ENCODE measurements at regions not wholly inside any gene's neighbourhood (a gene's known extent, or its start where the extent isn't known, plus 50 kb on each side); places are given as distances from the start of the nearest gene placed in this dataset.

GRCh38 chr7:120215654-120216053 lies 57.3 kb upstream of the KCND2 start:
- Histone ChIP-seq H3K4me1 (no peaks in the 10 kb centered on the region), H3K36me3 (no peaks in the 10 kb centered on the region), H3K27me3 (no peaks in the 10 kb centered on the region), H3K9me3 (peaks cover 0 to 11% (median 0%) of the 10 kb centered on the region in 12 donors), H3K4me3 (no peak overlapping the region), H3K27ac (no peak overlapping the region)
- ATAC-seq (no peak), DNase-seq (no peak)
- intact Hi-C loops (cut with DNase I): no loop called here
- TF ChIP-seq, protein P1, sequence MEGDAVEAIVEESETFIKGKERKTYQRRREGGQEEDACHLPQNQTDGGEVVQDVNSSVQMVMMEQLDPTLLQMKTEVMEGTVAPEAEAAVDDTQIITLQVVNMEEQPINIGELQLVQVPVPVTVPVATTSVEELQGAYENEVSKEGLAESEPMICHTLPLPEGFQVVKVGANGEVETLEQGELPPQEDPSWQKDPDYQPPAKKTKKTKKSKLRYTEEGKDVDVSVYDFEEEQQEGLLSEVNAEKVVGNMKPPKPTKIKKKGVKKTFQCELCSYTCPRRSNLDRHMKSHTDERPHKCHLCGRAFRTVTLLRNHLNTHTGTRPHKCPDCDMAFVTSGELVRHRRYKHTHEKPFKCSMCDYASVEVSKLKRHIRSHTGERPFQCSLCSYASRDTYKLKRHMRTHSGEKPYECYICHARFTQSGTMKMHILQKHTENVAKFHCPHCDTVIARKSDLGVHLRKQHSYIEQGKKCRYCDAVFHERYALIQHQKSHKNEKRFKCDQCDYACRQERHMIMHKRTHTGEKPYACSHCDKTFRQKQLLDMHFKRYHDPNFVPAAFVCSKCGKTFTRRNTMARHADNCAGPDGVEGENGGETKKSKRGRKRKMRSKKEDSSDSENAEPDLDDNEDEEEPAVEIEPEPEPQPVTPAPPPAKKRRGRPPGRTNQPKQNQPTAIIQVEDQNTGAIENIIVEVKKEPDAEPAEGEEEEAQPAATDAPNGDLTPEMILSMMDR (IDR thresholded peaks at IDR 0.05): no peak
- TF ChIP-seq POLR2A (IDR thresholded peaks at IDR 0.05): no peak
- 89 to 91% (median 91%) methylated on average over 7 of the region's 7 CpGs for WGBS, 4 donors

DNA sequence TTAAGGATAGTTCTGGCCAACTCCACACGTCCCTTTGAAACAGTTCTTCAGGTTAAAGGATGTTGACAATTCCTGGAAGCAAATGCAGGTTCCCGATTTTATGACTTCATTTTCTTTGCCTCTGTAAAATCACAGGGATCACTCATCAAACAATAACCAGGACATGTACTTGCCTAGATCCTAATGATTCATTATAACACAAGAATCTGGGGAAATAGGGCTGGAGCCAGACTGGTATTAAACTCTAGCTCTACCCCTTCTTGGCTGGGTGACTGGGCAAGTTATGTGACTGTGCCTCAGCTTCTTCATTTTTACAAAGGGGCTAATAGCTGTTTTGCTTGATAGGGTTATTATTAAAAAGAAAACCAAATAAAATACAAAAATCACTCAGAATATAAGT lies 56.0 kb upstream of the KCND2 start:
- peaks cover 0 to 5% (median 0%) of the 10 kb centered on the region in 12 donors for H3K9me3 ChIP-seq
- no peaks in the 10 kb centered on the region for H3K36me3 ChIP-seq
- DNase-seq: no peak
- no peaks in the 10 kb centered on the region for H3K4me1 ChIP-seq
- no peak for ATAC-seq
- intact Hi-C loops (cut with DNase I): no loop called here
- no peak overlapping the region for H3K4me3 ChIP-seq
- WGBS, 4 donors: 57 to 62% (median 60%) methylated on average over 2 of the region's 2 CpGs
- no peak overlapping the region for H3K27ac ChIP-seq
- H3K27me3 ChIP-seq: no peaks in the 10 kb centered on the region
- TF ChIP-seq, protein P1 (IDR thresholded peaks at IDR 0.05): no peak
- no peak for TF ChIP-seq POLR2A (IDR thresholded peaks at IDR 0.05)

GRCh38 chr7:120218712-120219111 lies 54.3 kb upstream of the KCND2 start:
- no peak for ATAC-seq
- Histone ChIP-seq H3K9me3 (no peaks in the 10 kb centered on the region), H3K4me3 (no peak overlapping the region), H3K36me3 (no peaks in the 10 kb centered on the region), H3K4me1 (no peaks in the 10 kb centered on the region), H3K27ac (no peak overlapping the region), H3K27me3 (no peaks in the 10 kb centered on the region)
- intact Hi-C loops (cut with DNase I): no loop called here
- TF ChIP-seq POLR2A (IDR thresholded peaks at IDR 0.05): no peak
- TF ChIP-seq, protein P1 (IDR thresholded peaks at IDR 0.05): no peak
- DNase-seq: no peak

DNA sequence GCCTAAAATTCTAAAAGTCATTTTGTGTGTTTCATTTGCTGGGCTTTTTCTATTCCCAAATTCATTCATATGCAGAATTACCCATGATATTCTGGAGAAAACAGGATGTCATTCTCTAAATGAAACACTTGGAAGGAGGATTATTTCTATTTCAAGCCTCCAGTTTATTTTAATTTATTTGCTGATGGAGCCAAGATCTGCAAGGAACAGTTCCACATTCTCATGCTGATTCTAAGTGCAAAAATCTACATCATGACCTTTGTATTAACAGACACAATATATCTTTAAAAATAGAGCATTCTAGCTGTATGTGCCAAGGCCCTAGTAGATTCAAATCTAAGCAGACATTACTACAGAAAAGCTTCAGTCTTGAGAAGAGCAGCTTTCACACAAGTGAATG lies 51.3 kb upstream of the KCND2 start:
- no peak overlapping the region for H3K27ac ChIP-seq
- DNase-seq (no peak), ATAC-seq (no peak)
- no peaks in the 10 kb centered on the region for H3K9me3 ChIP-seq
- no peaks in the 10 kb centered on the region for H3K27me3 ChIP-seq
- H3K36me3 ChIP-seq: no peaks in the 10 kb centered on the region
- TF ChIP-seq POLR2A (IDR thresholded peaks at IDR 0.05): no peak
- TF ChIP-seq, protein P1 (IDR thresholded peaks at IDR 0.05): no peak
- H3K4me1 ChIP-seq: no peaks in the 10 kb centered on the region
- H3K4me3 ChIP-seq: no peak overlapping the region
- intact Hi-C loops (cut with DNase I): no loop called here

Data from heart left ventricle (tissue), 16 donors.